HCT116 (cell line): ENCODE measurements at regions not wholly inside any gene's neighbourhood (a gene's known extent, or its start where the extent isn't known, plus 50 kb on each side); places are given as distances from the start of the nearest gene placed in this dataset.

Experiments used
- CEBPB ChIP-seq: IDR thresholded peaks from 2 replicates; pipeline ENCODE4 v1.6.1; 2012; ENCODE audit warnings: low read depth
- RAD21 ChIP-seq: IDR thresholded peaks from 2 replicates; pipeline ENCODE4 v1.6.1; 2012; ENCODE audit warnings: low read depth, mild to moderate bottlenecking
- SP1 ChIP-seq: IDR thresholded peaks from 2 replicates; pipeline ENCODE4 v1.6.1; 2012; ENCODE audit warnings: low read depth
- TCF7L2 ChIP-seq: IDR thresholded peaks from 2 replicates; pipeline ENCODE4 v1.7.0; 2011; ENCODE audit warnings: borderline replicate concordance, inconsistent platforms; ENCODE audit not compliant: insufficient read depth, insufficient read length; ENCODE audit errors: extremely low read depth
- ZBTB33 ChIP-seq: IDR thresholded peaks from 2 replicates; pipeline ENCODE4 v1.6.1; 2011; ENCODE audit warnings: mild to moderate bottlenecking, low read length, moderate library complexity; ENCODE audit not compliant: insufficient replicate concordance; ENCODE audit errors: extremely low read depth
- ZFX ChIP-seq: fragments of 450-650 bp; IDR thresholded peaks from 2 replicates; pipeline ENCODE4 v1.6.1; 2017
- ZNF274 ChIP-seq: fragments of 200-500 bp; sonication (Bioruptor generic); IDR thresholded peaks from 2 replicates; pipeline ENCODE4 v1.6.1; 2014; ENCODE audit warnings: mild to moderate bottlenecking, low read depth, low read length, inconsistent platforms
- TF ChIP-seq, protein P1 (sequence below), 3 experiments: fragments of 200-600 bp in 1 of 3; sonication (generic) in 1 of 3; IDR thresholded peaks in 2 of 3; conservative IDR thresholded peaks in 1 of 3; 2 replicates each; pipeline ENCODE4 v1.5.1; 2012 to 2017; ENCODE audit warnings: low read depth in 2 of 3, low read length in 2 of 3, antibody characterized with exemption in 1 of 3, borderline replicate concordance in 1 of 3, control low read depth in 1 of 3, mild to moderate bottlenecking in 1 of 3, mixed read lengths in 1 of 3, mixed run types in 1 of 3, moderate library complexity in 1 of 3; ENCODE audit not compliant: insufficient read depth in 1 of 3
- TF ChIP-seq, protein P2 (sequence below): IDR thresholded peaks from 2 replicates; pipeline ENCODE4 v1.6.1; 2012

- no peak for TF ChIP-seq ZBTB33
- TF ChIP-seq ZFX: no peak
- no peak for TF ChIP-seq ZNF274
- no peak for TF ChIP-seq TCF7L2
- TF ChIP-seq, protein P1, sequence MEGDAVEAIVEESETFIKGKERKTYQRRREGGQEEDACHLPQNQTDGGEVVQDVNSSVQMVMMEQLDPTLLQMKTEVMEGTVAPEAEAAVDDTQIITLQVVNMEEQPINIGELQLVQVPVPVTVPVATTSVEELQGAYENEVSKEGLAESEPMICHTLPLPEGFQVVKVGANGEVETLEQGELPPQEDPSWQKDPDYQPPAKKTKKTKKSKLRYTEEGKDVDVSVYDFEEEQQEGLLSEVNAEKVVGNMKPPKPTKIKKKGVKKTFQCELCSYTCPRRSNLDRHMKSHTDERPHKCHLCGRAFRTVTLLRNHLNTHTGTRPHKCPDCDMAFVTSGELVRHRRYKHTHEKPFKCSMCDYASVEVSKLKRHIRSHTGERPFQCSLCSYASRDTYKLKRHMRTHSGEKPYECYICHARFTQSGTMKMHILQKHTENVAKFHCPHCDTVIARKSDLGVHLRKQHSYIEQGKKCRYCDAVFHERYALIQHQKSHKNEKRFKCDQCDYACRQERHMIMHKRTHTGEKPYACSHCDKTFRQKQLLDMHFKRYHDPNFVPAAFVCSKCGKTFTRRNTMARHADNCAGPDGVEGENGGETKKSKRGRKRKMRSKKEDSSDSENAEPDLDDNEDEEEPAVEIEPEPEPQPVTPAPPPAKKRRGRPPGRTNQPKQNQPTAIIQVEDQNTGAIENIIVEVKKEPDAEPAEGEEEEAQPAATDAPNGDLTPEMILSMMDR (IDR thresholded peaks at IDR 0.05 in 2 of 3, conservative IDR thresholded peaks at IDR 0.05 in 1 of 3; ENCODE audit: borderline replicate concordance in 1 of 3, insufficient read depth in 1 of 3, low read depth in 2 of 3, low read length in 2 of 3): no peak
- TF ChIP-seq, protein P2, sequence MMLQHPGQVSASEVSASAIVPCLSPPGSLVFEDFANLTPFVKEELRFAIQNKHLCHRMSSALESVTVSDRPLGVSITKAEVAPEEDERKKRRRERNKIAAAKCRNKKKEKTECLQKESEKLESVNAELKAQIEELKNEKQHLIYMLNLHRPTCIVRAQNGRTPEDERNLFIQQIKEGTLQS: no peak
- no peak for TF ChIP-seq CEBPB
- TF ChIP-seq RAD21: no peak
- no peak for TF ChIP-seq SP1
- TF ChIP-seq, all 23 proteins: peak for 0
Measured at GRCh38 chr20:24153101-24154040, 164.8 kb upstream of the GGTLC1 start (continued).
